Activated CD4-positive, alpha-beta T cell treated with anti-CD3 and anti-CD28 coated beads, Interleukin-2, amount 10 ng/mL, durations not matched to agents 7 days and 5 days (primary cell): ENCODE measurements at regions not wholly inside any gene's neighbourhood (a gene's known extent, or its start where the extent isn't known, plus 50 kb on each side); places are given as distances from the start of the nearest gene placed in this dataset.
A peak's percentile ranks its signal among the peaks of the same experiment; 100 is the strongest.

Experiments
- CTCF ChIA-PET: fragments of 350-600 bp; sonication (Branson Sonifier 250); formaldehyde crosslinking; loops from one replicate; lab custom pipeline; 2021; ENCODE audit warnings: antibody characterized with exemption; lab: Charles Lee
- POLR2A ChIA-PET: fragments of 350-600 bp; sonication (Branson Sonifier 250); formaldehyde crosslinking; loops from one replicate; lab custom pipeline; 2021; ENCODE audit warnings: antibody characterized with exemption; lab: Charles Lee
- DNase-seq: peaks from one replicate; pipeline ENCODE4 v3.0.0-alpha.2; 2020
- H3K27ac Mint-ChIP-seq: one replicate; pipeline ENCODE4 v1.8.0; 2021; ENCODE audit warnings: mild to moderate bottlenecking, moderate library complexity, mixed read lengths
- H3K27me3 Mint-ChIP-seq: one replicate; pipeline ENCODE4 v1.8.0; 2021; ENCODE audit warnings: mixed read lengths
- H3K36me3 Mint-ChIP-seq: one replicate; pipeline ENCODE4 v1.8.0; 2021; ENCODE audit warnings: low read depth, mixed read lengths
- H3K4me1 Mint-ChIP-seq: one replicate; pipeline ENCODE4 v1.8.0; 2021; ENCODE audit warnings: mixed read lengths
- H3K4me3 Mint-ChIP-seq: one replicate; pipeline ENCODE4 v1.8.0; 2021; ENCODE audit warnings: mild to moderate bottlenecking, moderate library complexity, mixed read lengths
- H3K9me3 Mint-ChIP-seq: one replicate; pipeline ENCODE4 v1.8.0; 2021; ENCODE audit warnings: mixed read lengths

DNA sequence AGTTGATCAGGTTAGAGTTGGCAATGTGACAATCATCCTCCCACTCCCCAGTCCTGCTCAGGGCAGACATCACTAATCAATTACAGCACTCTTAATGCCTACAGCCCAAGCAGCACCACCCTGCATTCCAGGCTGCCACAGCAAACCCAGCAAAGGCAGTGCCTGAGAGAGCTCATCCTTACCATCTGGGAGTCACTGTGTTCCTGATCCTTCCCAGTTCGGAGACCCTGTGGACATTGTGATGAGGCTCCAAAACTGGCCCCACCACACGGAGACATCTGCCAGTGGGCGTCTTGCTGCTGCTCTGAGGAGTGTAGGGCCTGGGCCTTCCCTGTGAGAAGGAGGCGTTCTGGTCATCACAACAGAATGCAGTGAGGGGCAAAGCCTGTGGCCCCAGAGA lies 216.5 kb upstream of the CST7 start:
- Mint-ChIP-seq H3K27me3 (no peaks in the 10 kb centered on the region), H3K4me3 (no peak overlapping the region), H3K27ac (no peak overlapping the region), H3K9me3 (no peaks in the 10 kb centered on the region), H3K36me3 (no peaks in the 10 kb centered on the region), H3K4me1 (no peaks in the 10 kb centered on the region)
- ChIA-PET POLR2A (no interaction called here), CTCF (no interaction called here)
- DNase-seq = no peak

DNA sequence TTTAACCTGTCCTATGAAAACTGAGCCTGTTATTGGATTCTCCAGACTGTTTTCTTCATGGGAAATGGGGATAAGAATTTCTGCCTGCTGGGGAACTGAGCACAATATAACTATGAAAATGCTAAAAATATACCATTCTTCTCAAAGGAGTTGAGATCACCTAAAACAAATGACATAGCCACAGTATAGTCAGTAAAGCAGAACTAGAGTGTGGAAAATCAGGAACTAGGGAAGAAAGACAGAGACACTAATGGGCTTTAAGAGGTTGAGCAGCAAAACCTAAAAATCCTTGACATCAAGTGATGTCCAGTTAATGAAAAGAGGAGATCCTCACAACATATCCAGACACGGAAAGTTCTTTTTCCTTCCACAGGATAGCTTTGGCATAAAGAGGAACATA lies 215.7 kb upstream of the CST7 start:
- peaks cover 1% of the 10 kb centered on the region for H3K4me1 Mint-ChIP-seq
- H3K27ac Mint-ChIP-seq = no peak overlapping the region

DNA sequence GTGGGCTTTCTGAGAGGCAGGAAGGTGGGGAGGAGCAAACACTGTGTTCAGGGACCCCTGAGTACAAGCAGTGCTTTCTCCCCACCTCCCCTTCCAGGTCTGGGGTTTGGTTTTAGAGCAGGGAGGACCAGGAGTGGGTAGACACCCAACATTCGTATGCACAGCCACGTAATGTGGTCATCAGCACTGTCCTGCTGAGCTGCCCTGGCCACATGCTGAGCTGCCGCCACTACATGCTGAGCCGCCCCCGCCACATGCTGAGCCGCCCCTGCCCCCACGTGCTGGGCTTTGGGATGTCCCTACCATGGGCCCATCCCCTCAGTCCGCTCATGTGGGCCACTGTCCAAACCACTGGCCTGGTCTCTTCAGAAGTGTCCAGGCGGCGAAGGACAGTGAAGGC lies 214.9 kb upstream of the CST7 start:
- DNase-seq = no peak
- POLR2A ChIA-PET = no interaction called here
- Mint-ChIP-seq H3K27ac (no peak overlapping the region), H3K27me3 (no peaks in the 10 kb centered on the region), H3K4me1 (peaks cover 8% of the 10 kb centered on the region), H3K36me3 (no peaks in the 10 kb centered on the region), H3K9me3 (no peaks in the 10 kb centered on the region), H3K4me3 (no peak overlapping the region)
- CTCF ChIA-PET = no interaction called here

More for the DNA sequence above, 215.7 kb upstream of the CST7 start:
- no peaks in the 10 kb centered on the region for H3K36me3 Mint-ChIP-seq
- no peaks in the 10 kb centered on the region for H3K27me3 Mint-ChIP-seq
- no peak overlapping the region for H3K4me3 Mint-ChIP-seq
- DNase-seq = no peak
- POLR2A ChIA-PET = no interaction called here
- CTCF ChIA-PET = no interaction called here
- no peaks in the 10 kb centered on the region for H3K9me3 Mint-ChIP-seq

DNA sequence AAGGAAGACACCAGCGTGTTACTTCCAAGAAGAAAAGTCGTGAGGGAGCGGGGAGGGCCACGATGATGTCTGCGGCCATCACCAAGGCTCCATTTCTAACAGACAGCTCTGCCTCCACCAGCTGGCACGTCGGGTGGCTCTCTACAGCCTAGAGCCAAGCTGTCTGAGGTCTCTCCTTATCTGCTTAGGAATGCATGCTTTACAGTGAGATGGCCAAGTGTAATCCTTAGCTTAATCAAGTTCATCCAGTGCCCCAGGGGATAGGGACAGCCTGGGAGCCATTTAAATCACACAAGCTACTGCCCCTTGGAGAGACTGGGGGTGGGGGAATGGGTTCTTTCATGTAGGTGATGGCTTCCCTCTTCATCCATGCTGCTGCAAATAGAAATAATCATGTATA lies 213.8 kb upstream of the CST7 start:
- ChIA-PET CTCF (interaction anchor here (1.4 kb wide), 1 partner anchor 13 kb away, joined by 3 read pairs; no protein-coding TSS in a partner anchor), POLR2A (no interaction called here)
- H3K27me3 Mint-ChIP-seq = no peaks in the 10 kb centered on the region
- no peaks in the 10 kb centered on the region for H3K36me3 Mint-ChIP-seq
- H3K4me3 Mint-ChIP-seq = no peak overlapping the region
- H3K27ac Mint-ChIP-seq = no peak overlapping the region
- DNase-seq = no peak
- no peaks in the 10 kb centered on the region for H3K9me3 Mint-ChIP-seq
- H3K4me1 Mint-ChIP-seq = peaks cover 19% of the 10 kb centered on the region

DNA sequence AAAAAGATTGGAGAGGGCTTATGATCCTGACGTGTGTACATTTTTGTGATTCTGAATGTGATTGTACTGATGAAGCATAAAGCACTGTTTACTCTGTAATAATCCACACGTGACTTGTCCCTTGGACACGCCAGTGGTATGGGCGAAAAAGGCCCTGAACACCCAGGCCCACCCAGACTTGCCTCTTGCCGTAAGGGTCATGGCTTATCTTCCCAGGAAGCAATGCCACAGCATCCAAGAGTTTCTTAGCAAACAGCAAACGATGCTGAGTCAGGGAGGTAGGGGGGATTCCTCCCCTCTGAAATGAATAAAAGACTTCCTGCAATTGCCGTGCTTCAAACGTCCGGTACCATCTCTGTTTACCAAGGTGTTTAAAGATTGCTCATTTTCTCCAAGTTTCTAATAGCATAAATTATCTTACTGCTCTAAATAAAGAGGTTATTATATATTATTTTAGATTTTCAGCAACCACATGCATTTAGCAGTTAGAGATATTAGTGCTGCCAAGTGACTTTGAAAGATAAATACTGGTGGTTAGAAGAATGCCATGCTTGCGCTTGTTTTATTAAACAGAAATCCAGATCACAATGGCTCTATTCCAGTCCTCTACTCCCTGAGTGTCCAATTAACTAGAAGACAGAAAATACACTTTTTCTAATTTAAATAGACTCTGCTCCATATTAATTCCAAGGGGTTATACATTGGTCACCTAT lies 212.8 kb upstream of the CST7 start:
- DNase-seq = no peak
- H3K27me3 Mint-ChIP-seq = no peaks in the 10 kb centered on the region
- H3K4me3 Mint-ChIP-seq = no peak overlapping the region
- CTCF ChIA-PET = interaction anchor here (0.8 kb wide), 1 partner anchor 11 kb away, joined by 3 read pairs; no protein-coding TSS in a partner anchor
- no peaks in the 10 kb centered on the region for H3K36me3 Mint-ChIP-seq
- H3K4me1 Mint-ChIP-seq = peaks cover 24% of the 10 kb centered on the region
- H3K9me3 Mint-ChIP-seq = no peaks in the 10 kb centered on the region
- POLR2A ChIA-PET = no interaction called here
- H3K27ac Mint-ChIP-seq = no peak overlapping the region

DNA sequence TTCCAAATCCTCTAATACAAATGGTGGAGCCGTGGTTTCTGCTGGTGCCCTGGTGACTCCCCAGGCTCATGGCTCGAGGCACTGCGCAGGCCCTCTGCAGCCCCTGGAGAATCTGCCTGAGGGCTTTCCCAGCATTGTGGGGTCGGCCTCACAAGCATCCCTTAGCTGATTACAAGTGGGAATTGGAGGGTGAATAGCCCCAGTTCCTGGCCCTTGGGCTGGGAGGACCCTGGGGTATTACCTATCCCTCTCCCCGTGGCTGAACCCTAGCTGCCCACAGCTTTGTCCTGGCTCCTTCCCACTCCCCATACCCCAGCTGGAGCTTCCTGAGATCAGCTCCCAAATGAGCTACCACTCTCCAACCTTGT lies 212.2 kb upstream of the CST7 start:
- CTCF ChIA-PET = interaction anchor here (0.8 kb wide), 1 partner anchor 10 kb away, joined by 3 read pairs; no protein-coding TSS in a partner anchor
- Mint-ChIP-seq H3K36me3 (no peaks in the 10 kb centered on the region), H3K4me1 (peaks cover 24% of the 10 kb centered on the region), H3K27ac (no peak overlapping the region), H3K4me3 (no peak overlapping the region), H3K9me3 (no peaks in the 10 kb centered on the region), H3K27me3 (no peaks in the 10 kb centered on the region)
- DNase-seq = no peak
- POLR2A ChIA-PET = no interaction called here

DNA sequence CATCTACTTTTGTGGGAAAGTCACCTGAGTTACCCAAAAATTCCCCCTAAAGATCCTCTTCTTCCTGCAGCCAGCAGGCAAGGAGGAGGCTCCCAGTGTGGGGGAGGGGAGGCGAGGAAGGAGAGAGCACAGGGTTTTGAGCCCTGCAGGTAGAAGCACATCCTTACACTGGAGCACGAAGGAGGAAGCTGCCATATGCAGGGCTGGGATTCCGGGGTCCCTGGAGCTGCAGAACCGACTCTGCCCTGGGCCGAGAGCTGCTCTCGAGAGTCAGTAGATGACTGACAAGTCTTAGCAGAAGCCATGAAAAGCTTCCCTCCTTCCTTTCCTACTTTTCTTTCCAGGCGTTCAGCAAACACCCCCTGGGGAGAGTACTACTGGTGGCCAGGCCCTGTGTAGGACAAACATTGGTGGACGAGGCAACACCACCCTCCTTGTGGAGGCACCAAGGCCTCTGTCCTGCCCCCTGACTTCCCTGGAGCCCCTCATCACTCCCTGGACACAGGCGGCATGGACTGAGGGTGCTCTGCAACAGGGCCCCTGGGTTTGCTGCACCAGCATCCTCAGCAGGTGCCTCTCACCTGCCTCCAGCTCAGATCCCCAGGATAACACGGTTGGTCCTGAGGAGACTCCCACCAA lies 211.7 kb upstream of the CST7 start:
- H3K27ac Mint-ChIP-seq = no peak overlapping the region
- H3K27me3 Mint-ChIP-seq = no peaks in the 10 kb centered on the region
- ChIA-PET POLR2A (no interaction called here), CTCF (interaction anchor here (0.8 kb wide), 1 partner anchor 10 kb away, joined by 3 read pairs; no protein-coding TSS in a partner anchor)
- H3K4me3 Mint-ChIP-seq = no peak overlapping the region
- DNase-seq = no peak
- H3K36me3 Mint-ChIP-seq = no peaks in the 10 kb centered on the region
- H3K9me3 Mint-ChIP-seq = no peaks in the 10 kb centered on the region
- peaks cover 24% of the 10 kb centered on the region for H3K4me1 Mint-ChIP-seq

DNA sequence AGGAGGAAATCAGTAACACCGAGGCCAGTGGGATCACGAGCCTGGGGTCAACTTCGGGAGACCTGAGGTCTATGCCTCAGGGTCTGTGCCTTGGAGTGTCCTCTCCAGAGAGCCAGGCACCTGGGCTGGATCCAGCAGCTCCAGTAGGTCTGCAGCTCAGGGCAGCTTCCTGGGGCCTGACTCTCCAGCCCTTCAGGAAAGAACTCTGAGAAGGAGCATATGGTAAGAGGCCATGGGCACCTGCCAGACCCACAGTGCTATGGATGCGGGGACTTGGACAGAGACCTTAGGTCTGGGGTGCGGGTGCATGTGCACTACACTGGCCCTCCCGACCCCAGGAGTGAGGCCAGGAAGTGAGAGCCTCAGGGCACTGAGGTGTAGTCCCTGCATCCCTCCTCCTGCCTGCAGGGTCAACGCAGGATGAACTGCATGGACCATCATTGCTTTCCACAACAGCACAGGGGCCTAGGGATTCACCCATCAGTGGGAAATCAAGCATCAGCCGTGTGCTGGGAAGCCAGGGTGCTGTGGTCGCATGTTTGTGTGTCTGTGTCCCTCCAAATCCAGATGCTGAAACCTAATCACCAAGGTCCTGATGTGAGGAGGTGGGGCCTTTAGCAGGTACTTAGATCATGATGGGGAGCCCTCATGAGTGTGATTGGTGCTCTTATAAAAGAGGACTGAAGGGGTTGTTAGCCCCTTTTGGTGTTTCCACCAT lies 210.9 kb upstream of the CST7 start:
- Mint-ChIP-seq H3K27me3 (no peaks in the 10 kb centered on the region), H3K4me3 (no peak overlapping the region), H3K27ac (peak overlapping the region; percentile 89), H3K36me3 (no peaks in the 10 kb centered on the region), H3K9me3 (no peaks in the 10 kb centered on the region), H3K4me1 (peaks cover 24% of the 10 kb centered on the region)
- ChIA-PET CTCF (no interaction called here), POLR2A (no interaction called here)
- no peak for DNase-seq

DNA sequence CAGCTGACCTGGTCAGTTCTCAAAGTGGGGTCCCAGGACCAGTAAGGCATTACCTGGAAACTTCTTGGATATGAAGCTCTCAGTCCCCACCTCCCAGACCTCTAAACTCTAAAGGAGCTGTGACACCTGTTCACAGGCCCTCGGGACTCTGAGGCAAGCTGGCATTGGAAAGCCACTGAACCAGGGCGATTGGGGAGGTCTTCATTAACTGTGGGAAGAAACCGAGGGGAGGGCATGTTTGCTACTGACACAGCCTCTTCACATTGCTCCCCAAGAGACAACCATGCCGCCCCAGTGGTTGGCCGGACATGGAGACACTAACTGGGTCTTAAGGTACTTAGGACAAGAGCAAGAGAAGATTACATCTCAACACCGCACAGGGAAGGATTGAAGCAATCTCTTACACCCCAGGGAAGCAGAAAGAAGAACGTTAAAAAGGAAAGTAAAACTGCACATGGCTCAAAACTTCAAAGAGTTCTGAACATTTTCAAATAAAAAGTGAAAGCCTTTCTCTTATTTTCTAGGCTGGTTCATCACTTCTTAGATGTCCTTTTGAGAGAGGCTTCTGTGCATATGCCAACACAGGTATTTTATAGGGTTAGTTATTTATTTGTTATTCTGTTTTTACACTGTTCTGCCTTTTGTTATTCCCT lies 210.0 kb upstream of the CST7 start:
- peak; percentile 34 for DNase-seq
- ChIA-PET CTCF (no interaction called here), POLR2A (no interaction called here)
- no peaks in the 10 kb centered on the region for H3K27me3 Mint-ChIP-seq
- H3K9me3 Mint-ChIP-seq = no peaks in the 10 kb centered on the region
- peaks cover 24% of the 10 kb centered on the region for H3K4me1 Mint-ChIP-seq
- H3K27ac Mint-ChIP-seq = peak overlapping the region; percentile 89
- peak overlapping the region; percentile 74 for H3K4me3 Mint-ChIP-seq
- no peaks in the 10 kb centered on the region for H3K36me3 Mint-ChIP-seq

DNA sequence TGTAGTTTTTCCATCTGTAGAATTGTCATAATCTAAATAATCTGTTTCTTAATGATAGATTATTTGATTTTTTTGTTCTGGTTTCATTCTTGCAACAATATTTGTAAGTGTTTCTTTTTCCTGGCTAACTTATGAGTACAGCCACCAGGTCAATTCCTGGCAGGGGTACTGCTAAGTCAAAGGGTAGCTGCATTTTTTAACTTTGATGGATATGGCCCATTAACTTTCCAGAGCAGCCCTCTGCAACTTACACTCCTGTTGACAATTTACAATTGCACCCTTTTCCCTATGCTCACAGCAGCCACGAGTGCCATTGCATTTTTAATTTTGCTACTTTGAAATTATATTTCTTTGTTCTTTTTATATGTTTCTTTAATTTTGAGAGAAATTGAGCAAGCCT lies 209.3 kb upstream of the CST7 start:
- ChIA-PET CTCF (no interaction called here), POLR2A (no interaction called here)
- H3K4me3 Mint-ChIP-seq = peak overlapping the region; percentile 74
- peaks cover 24% of the 10 kb centered on the region for H3K4me1 Mint-ChIP-seq
- H3K27ac Mint-ChIP-seq = peak overlapping the region; percentile 89
- no peak for DNase-seq
- no peaks in the 10 kb centered on the region for H3K27me3 Mint-ChIP-seq
- H3K36me3 Mint-ChIP-seq = no peaks in the 10 kb centered on the region
- H3K9me3 Mint-ChIP-seq = no peaks in the 10 kb centered on the region

DNA sequence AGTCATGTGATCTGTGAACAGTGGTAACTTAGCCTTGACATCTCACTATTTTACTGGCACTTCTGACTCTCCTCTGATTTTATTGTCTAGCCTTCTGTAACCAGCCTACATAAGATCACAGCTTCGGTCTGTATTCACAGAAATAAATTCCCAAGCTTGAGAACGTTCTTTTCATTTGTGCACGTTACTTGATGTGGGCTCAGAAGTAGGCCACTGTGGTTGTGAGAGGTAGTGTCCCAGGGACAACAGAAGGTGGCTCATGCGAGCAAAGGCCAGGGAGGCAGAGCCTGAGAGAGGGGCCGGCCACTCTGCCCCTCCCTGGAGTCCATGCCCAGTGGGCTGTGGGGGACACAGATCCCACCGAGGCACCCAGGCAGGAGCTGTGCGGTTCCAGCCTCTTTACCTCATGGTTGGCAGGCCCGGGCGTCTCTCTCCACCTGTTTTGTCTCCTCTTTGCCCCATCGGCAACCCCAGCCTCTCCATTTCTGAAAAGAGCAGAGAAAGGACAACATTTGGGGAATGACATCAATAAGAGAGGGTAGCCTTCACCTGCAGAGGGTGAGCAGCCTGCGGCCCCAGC lies 207.5 kb upstream of the CST7 start:
- ChIA-PET POLR2A (no interaction called here), CTCF (no interaction called here)
- Mint-ChIP-seq H3K9me3 (no peaks in the 10 kb centered on the region), H3K4me3 (no peak overlapping the region), H3K36me3 (no peaks in the 10 kb centered on the region), H3K27ac (no peak overlapping the region), H3K4me1 (peaks cover 24% of the 10 kb centered on the region), H3K27me3 (no peaks in the 10 kb centered on the region)
- DNase-seq = no peak

DNA sequence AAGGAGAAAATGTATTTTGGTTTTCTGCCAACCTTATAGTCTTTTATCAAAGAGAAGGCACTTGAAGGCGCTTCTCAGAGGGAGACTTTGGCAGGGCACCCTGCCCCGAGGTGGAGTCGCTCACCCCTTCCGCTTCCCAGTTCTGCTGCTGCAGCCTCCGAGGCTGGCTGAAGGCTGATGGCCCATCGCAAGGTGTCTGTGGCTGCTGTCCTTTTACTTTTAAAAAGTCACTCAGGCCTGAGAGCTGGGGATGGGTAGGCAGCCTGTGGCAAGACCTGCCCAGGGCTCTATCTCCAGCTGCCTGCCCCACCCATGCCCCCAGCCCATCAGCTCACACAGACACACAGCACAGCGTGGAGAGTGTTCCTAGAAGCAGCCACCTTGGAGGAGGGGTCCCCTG lies 206.6 kb upstream of the CST7 start:
- H3K27me3 Mint-ChIP-seq = no peaks in the 10 kb centered on the region
- H3K4me3 Mint-ChIP-seq = no peak overlapping the region
- H3K4me1 Mint-ChIP-seq = peaks cover 32% of the 10 kb centered on the region
- CTCF ChIA-PET = no interaction called here
- no peak overlapping the region for H3K27ac Mint-ChIP-seq
- no peaks in the 10 kb centered on the region for H3K9me3 Mint-ChIP-seq
- POLR2A ChIA-PET = no interaction called here
- H3K36me3 Mint-ChIP-seq = no peaks in the 10 kb centered on the region
- no peak for DNase-seq
